Left renal pelvis (tissue), 4 donors: ENCODE measurements at regions not wholly inside any gene's neighbourhood (a gene's known extent, or its start where the extent isn't known, plus 50 kb on each side); places are given as distances from the start of the nearest gene placed in this dataset.

Experiments
- DNase-seq, 4 donors: peaks; one replicate each; pipeline ENCODE4 v3.0.0-alpha.2; 2013; ENCODE audit warnings: low read depth in 4 of 4, low spot score in 3 of 4

- no peak for DNase-seq
Observed at GRCh38 chr1:201653883-201654282, 115.0 kb downstream of the NAV1 start.

- no peak for DNase-seq
Observed at GRCh38 chr1:201655243-201655642, 116.3 kb downstream of the NAV1 start.

GRCh38 chr1:201655910-201656309, 117.0 kb downstream of the NAV1 start:
- DNase-seq, result no peak

DNA sequence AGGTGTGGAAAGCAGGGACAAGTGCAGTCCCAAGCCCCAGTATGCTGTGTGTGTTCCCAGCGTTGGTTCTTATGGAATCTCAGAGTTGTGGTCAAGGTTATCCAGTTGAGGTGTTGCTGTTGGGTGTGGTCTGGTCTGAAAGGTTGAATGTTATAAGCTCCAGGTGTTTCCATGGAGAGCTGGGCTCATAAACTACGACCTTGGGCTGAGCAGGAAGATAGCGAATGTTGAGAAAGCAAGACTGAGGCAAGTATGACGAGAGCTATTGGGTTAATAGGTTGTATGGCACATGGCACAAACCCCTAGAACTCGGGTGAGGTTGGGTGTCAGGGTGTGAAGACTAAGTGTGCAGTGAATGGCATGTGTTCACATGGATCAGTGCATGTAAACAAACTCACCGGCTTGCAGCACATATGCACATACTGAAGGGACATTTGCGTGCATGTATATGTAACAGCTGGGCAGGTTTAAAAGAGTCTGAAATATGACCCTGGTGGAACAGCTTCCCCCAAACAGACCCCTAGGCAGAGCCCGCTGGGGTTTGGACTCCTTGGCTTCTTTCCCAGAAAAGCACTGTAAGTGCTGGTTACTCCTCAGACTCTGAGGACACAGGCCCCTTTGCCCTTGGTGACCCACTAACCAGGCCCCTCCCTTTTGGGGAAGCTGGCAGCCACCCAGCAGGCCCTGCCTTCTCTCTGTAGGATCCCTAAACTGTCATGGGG, 117.5 kb downstream of the NAV1 start:
- no peak for DNase-seq

GRCh38 chr1:201659572-201659971, 120.6 kb downstream of the NAV1 start:
- DNase-seq, result no peak

- DNase-seq, result no peak
Observed at GRCh38 chr1:201660931-201661822, 122.2 kb downstream of the NAV1 start.

DNA sequence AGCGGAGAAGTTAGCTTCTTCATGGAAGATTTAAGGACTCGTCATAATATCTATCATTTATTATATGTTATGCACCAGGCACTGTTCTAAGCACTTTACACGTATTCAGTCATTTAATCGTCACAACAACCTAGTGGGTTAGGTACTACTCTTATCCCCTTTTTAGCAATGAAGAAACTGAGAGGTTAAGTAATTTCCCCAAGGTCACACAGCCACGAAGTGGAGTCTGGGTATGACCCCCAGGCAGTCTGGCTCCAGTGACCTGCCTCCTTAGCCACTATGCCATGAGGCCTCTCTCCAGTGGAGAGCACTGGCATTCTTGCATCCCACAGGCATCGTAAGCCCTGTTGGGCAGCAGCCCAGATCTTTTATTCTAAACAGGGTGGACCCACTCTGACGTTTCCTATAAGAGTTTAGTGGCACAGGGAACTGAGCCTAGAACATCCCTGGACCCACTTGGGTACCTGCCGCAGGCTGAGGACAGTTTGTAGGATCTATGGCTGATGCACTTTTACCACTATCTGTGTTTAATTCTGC, 123.0 kb downstream of the NAV1 start:
- no peak for DNase-seq

- no peak for DNase-seq
Observed at GRCh38 chr1:201662646-201663045, 123.7 kb downstream of the NAV1 start.

DNA sequence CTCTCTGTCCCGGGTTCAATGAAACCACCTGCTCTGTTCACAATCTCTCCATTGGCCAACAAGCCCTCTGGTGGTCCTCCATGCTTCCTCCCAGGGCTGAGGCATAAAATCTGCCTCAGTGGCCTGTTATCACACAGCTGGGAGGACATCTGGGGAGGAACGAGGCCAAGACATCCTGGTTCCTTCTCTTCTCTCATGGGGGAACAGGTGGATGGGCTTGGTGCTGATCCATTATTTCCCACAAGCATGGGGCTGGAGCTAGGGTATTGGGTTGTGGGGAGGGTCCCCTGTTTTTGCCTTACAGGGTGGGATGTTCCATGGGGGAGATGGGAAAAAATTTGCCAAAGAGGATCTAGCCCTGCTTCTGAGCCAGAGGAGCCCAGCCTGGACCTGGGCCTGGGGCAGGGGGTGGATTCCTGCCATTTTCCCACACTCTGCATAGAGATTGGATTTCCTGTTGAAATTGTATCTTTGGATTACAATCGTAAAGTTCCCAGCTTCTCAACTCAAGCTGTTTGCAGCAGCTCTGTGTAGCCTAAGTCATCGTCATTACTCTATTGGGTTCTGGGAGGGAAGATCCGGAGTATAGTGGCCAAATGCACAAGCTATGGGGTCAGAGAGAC, 124.7 kb downstream of the NAV1 start:
- DNase-seq, result no peak

DNA sequence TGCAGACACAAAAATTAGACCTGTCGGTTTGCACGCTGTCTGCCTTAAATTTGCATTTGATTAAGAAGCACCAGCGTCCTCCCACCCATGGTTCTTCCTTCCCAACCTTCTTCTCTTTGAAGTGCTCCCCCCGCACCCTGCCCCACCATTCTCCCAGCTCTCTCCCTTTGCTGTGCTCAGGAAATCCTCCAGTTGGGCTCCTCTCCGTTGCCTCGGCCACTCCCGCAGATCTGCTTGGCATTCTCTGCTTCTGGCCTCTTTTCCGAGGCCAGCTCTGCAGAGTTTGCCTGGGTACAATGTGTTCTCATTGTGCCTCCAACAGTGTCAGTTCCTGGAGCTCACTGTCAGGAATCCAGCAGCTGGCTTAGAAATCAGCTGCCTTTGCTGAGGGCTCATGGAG, 126.1 kb downstream of the NAV1 start:
- DNase-seq, result no peak

DNA sequence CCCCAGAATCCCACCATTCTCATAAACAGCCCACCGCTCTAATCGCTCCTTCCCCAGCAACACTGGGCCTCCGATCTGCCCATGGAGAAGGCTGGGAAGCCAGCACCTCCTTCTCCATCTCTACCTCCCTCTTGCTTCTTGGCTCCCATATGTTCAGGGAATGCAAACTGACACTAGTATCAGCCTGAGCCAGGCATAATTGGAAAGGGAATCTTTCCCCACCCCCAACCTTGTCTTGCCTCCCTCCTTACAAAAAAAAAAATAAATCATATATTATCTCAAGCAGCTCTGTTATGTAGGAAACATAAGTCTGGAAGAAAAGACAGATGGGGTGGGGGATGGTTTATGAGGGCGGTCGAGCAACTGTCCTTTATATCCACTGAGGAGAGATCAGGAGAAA, 127.2 kb downstream of the NAV1 start:
- no peak for DNase-seq

DNA sequence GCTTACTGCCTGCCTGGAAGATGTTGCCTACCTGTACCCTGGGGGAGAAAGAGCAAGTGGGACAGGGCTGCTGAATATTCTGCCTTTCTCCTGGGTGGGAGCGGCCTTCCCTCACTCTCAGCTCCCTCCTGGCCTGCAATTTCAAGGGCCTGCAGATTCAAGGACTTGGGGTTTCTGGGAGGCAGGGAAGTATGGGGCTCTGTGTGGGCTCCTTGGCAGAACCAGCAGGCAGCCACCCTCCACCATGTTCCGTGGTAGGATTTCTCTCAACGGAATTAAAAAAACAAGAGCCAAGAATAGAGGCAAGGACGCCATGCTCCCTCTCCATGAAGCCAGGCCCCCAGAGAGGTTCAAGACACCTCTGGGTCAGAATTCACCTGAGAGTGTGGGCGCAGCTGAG, 127.7 kb downstream of the NAV1 start:
- no peak for DNase-seq

- no peak for DNase-seq
Observed at GRCh38 chr1:201667479-201667878, 128.6 kb downstream of the NAV1 start.

GRCh38 chr1:201670517-201670916, 131.6 kb downstream of the NAV1 start:
- DNase-seq, result no peak

DNA sequence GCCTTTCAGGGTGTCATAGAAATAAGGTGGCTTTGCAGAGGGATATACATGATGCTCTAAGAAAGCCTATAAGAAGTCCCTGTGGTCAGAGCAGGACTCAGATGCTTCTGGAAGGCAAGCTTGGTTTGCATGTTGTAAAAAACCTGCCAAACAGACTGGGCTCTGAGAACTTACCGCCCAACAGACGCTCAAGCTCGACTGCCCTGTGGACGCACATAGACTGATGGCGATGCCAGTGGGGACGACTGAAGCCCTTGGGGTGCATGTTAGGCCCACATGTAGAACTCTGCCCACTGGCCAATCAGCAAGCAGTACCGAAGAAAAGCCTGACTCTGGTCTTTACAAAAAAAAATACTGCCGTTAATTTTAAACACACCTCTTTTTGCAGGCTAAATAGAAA, 133.8 kb downstream of the NAV1 start:
- no peak for DNase-seq

DNA sequence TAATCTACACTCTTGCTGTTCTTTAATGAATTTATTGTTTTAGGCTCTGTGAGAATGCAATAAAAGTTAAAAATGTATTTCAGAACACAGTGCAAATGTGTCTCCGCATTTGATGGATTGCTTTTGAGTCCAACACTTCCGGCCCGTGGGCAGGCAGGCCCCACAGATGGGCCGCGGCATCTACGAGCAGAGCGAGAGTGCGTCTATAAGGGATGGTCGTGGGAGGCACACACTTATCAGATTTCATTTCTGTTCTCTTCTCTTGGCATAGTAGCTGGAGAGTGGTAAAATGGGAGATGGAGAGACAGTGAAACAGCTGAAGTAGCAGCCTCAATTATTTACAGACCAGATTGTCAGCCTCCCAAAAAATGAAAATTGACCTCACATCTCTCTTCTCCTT, 134.2 kb downstream of the NAV1 start:
- no peak for DNase-seq

DNA sequence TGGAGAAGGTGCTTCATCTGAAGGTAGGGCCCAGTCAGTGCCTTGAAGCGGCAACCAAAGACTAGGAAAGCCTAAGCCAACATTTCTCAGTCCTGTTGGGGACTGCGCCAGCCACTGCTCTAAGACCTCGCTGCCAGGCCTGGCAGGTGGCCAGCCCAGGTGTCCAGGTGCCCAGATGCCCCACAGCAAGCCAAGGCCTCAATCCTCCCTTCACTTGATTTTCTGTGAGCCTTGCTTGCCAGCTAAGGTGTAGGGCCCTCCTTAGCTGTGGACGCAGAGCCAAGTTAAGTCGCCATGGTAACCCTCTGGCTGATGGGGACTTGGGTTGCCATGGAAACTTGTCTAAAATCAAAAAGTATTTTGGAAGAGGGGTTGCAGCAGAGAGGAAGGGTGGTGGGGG, 135.0 kb downstream of the NAV1 start:
- no peak for DNase-seq

- no peak for DNase-seq
Observed at GRCh38 chr1:201675143-201675542, 136.2 kb downstream of the NAV1 start.

DNA sequence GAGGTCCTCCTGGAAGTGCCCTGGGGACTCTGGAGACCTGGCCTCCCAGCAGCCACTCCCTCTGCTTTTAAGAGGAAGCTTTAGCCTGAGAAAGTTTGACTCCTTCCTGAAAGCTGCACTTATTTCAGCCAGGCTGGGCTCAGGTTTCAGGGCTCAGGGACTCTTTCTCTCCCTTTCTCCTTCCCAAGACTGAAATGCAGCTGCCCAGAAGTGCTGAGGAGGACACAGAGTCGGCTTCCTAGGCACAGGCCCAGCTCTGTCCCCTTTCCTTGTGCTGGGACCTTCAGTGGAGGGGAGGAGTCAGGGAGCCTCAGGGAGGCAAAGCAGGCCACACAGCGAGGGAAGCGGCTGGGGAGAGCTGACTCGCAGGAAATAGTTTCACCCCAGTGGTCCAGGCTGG, 137.3 kb downstream of the NAV1 start:
- DNase-seq, result no peak

DNA sequence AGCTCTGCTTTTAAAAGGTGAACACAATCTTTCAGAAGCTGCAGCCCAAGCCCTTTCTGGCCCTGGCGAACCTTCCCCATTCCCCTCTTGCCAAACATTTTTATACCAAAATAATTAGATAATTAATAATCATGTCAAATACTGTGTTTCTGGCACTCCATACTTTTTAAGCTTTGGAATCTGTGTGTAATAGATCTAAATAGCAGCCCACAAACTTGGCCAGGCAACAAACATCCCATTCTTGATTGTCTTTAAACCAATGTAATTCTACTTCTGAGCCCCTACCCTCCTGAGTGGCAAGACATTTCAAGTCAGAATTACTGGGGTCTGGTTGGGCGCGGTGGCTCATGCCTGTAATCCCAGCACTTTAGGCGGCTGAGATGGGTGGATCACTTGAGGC, 137.7 kb downstream of the NAV1 start:
- no peak for DNase-seq
